ENCODE measurements at regions not wholly inside any gene's neighbourhood (a gene's known extent, or its start where the extent isn't known, plus 50 kb on each side); places are given as distances from the start of the nearest gene placed in this dataset.

GRCh38 chr5:57334475-57334874, 148.1 kb downstream of the ACTBL2 start:
- DNase-seq (ENCODE audit: low read depth) = no peak

- DNase-seq (ENCODE audit: low read depth) = no peak
Measured at GRCh38 chr5:57332361-57332760, 150.2 kb downstream of the ACTBL2 start.

- DNase-seq (ENCODE audit: low read depth) = no peak
Measured at GRCh38 chr5:57327561-57328367, 153.9 kb downstream of the GPBP1 start.

- DNase-seq (ENCODE audit: low read depth) = no peak
Measured at GRCh38 chr5:57325678-57326397, 152.0 kb downstream of the GPBP1 start.

GRCh38 chr5:57324861-57325260, 151.0 kb downstream of the GPBP1 start:
- no peak for DNase-seq (ENCODE audit: low read depth)

GRCh38 chr5:57324181-57324580, 150.3 kb downstream of the GPBP1 start:
- no peak for DNase-seq (ENCODE audit: low read depth)

GRCh38 chr5:57320582-57320981, 146.7 kb downstream of the GPBP1 start:
- DNase-seq (ENCODE audit: low read depth) = no peak

GRCh38 chr5:57319628-57320027, 145.8 kb downstream of the GPBP1 start:
- DNase-seq (ENCODE audit: low read depth) = no peak

GRCh38 chr5:57318251-57318650, 144.4 kb downstream of the GPBP1 start:
- DNase-seq (ENCODE audit: low read depth) = no peak

- no peak for DNase-seq (ENCODE audit: low read depth)
Measured at GRCh38 chr5:57317341-57317740, 143.5 kb downstream of the GPBP1 start.

GRCh38 chr5:57316798-57317327, 143.0 kb downstream of the GPBP1 start:
- DNase-seq (ENCODE audit: low read depth) = no peak

GRCh38 chr5:57315941-57316340, 142.1 kb downstream of the GPBP1 start:
- DNase-seq (ENCODE audit: low read depth) = no peak
